Effector memory CD8-positive, alpha-beta T cell (primary cell): ENCODE measurements at regions not wholly inside any gene's neighbourhood (a gene's known extent, or its start where the extent isn't known, plus 50 kb on each side); places are given as distances from the start of the nearest gene placed in this dataset.

Experiments
- ATAC-seq: fragments of 150-1000 bp; cut with Tn5 transposase; replicated peaks from 2 replicates; pipeline ENCODE4 v1.10.0; 2021; ENCODE audit warnings: mild to moderate bottlenecking, moderate library complexity
- DNase-seq, 3 experiments: peaks; one replicate each; pipeline ENCODE4 v3.0.0; 2021
- H3K27ac Mint-ChIP-seq, 2 donors: one replicate each; pipeline ENCODE4 v1.8.0; 2022; ENCODE audit warnings: mild to moderate bottlenecking in 2 of 2, mixed read lengths in 2 of 2, moderate library complexity in 2 of 2
- H3K27me3 Mint-ChIP-seq, 2 donors: one replicate each; pipeline ENCODE4 v1.8.0; 2022; ENCODE audit warnings: mixed read lengths in 2 of 2
- H3K36me3 Mint-ChIP-seq: one replicate; pipeline ENCODE4 v1.8.0; 2022; ENCODE audit warnings: mild to moderate bottlenecking, moderate library complexity, mixed read lengths; ENCODE audit not compliant: insufficient read depth
- H3K4me1 Mint-ChIP-seq, 2 donors: one replicate each; pipeline ENCODE4 v1.8.0; 2022; ENCODE audit warnings: low read depth in 2 of 2, mixed read lengths in 2 of 2
- H3K4me3 Mint-ChIP-seq, 2 donors: one replicate each; pipeline ENCODE4 v1.8.0; 2022; ENCODE audit warnings: mild to moderate bottlenecking in 2 of 2, mixed read lengths in 2 of 2, moderate library complexity in 2 of 2
- H3K9me3 Mint-ChIP-seq, 2 donors: one replicate each; pipeline ENCODE4 v1.8.0; 2022; ENCODE audit warnings: mixed read lengths in 2 of 2

DNA sequence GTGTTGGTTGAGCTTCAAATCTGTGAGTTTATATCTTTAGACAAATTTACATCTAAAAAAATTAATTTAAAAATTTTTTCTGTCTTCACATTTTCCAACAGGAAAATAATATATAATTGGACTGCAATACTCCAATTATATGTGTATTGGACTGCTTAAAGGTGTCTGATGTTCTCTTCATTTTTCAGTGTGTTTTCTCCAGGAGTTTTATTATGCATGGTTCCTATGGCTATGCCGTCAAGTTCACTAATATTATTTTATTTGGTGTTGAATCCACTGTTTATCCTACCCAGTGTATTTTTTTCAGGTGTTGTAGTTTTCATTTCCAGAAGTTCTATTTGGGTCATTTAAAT is 62.1 kb upstream of the CTLA4 start:
- no peak for DNase-seq
- Mint-ChIP-seq H3K27ac (peak overlapping the region in 1 of 2 donors; percentile 42), H3K4me1 (peaks cover 33 to 42% of the 10 kb centered on the region in 2 donors), H3K27me3 (no peaks in the 10 kb centered on the region), H3K4me3 (peak overlapping the region in 1 of 2 donors; percentile 16), H3K9me3 (peaks cover 3 to 12% of the 10 kb centered on the region in 2 donors), H3K36me3 (peaks cover 2% of the 10 kb centered on the region)
- no peak for ATAC-seq

DNA sequence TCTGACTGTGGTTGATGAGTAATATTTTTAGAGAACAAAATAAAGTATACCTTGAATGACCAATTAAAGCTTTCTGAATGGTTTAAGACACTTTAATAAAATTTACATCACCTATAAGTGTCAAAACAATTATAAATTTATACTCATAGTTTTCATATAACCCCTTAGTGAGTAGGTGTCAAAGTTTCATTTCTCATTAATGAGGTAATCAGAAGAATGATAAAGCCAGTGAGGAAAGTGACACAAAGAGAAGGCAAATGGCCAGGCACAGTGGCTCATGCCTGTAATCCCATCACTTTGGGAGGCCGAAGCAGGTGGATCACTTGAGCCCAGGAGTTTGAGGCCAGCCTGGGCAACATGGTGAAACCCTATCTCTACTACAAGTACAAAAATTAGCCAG is 60.8 kb upstream of the CTLA4 start:
- no peak overlapping the region for H3K4me3 Mint-ChIP-seq
- H3K27me3 Mint-ChIP-seq, result no peaks in the 10 kb centered on the region

DNA sequence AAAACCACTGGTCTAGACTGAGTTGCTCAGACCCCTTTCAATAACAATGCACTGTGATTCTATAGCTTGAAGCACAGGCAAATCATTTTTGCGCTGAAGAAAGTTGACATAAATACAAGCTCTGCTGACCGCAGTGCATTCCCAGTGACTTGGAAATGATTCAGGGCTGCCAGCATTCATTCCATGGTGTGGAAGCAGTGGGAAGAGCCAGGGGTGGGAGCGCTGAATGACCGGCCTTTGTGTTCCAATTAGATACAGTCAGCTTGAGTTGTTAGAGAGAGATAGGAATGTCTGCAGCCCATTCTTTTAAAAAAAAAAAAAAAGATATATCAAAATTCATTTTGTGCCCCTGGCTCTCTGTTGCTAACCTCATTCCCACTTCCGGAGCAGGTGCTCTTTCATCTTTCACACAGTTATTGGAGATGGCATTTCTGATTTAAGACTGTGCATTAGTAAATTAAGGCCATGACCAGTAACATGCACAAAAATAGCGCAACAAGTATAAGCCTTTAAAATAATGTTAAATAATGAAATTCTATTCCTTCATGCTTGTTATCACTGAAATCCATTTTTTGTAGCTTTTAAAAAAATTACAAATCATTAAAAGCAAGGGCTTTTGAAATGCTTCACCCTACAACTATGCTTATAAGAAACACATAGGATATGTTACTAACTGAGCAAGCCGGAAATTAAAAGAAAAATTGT is 59.4 kb upstream of the CTLA4 start:
- ATAC-seq (no peak), DNase-seq (no peak)
- no peak overlapping the region for H3K27ac Mint-ChIP-seq
- H3K4me1 Mint-ChIP-seq, result peaks cover 44 to 48% of the 10 kb centered on the region in 2 donors
- no peak overlapping the region for H3K4me3 Mint-ChIP-seq
- no peaks in the 10 kb centered on the region for H3K27me3 Mint-ChIP-seq
- peaks cover 2% of the 10 kb centered on the region for H3K36me3 Mint-ChIP-seq
- no peaks in the 10 kb centered on the region for H3K9me3 Mint-ChIP-seq

More for the DNA sequence above, 60.8 kb upstream of the CTLA4 start:
- Mint-ChIP-seq H3K9me3 (no peaks in the 10 kb centered on the region), H3K36me3 (peaks cover 2% of the 10 kb centered on the region), H3K4me1 (peaks cover 38 to 50% of the 10 kb centered on the region in 2 donors), H3K27ac (no peak overlapping the region)
- ATAC-seq (no peak), DNase-seq (no peak)

- peak overlapping the region; percentile 49 to 86 for H3K27ac Mint-ChIP-seq
- DNase-seq, result no peak
- peaks cover 39 to 40% of the 10 kb centered on the region in 2 donors for H3K4me1 Mint-ChIP-seq
- H3K4me3 Mint-ChIP-seq, result no peak overlapping the region
- H3K36me3 Mint-ChIP-seq, result peaks cover 2% of the 10 kb centered on the region
- no peak for ATAC-seq
- no peaks in the 10 kb centered on the region for H3K9me3 Mint-ChIP-seq
- no peaks in the 10 kb centered on the region for H3K27me3 Mint-ChIP-seq
Measured at GRCh38 chr2:203809084-203809521, 58.5 kb upstream of the CTLA4 start.

GRCh38 chr2:203809991-203810510 is 57.5 kb upstream of the CTLA4 start:
- peaks cover 2% of the 10 kb centered on the region for H3K36me3 Mint-ChIP-seq
- H3K4me3 Mint-ChIP-seq, result no peak overlapping the region
- ATAC-seq (no peak), DNase-seq (no peak)
- H3K27ac Mint-ChIP-seq, result peak overlapping the region; percentile 49 to 86
- H3K27me3 Mint-ChIP-seq, result no peaks in the 10 kb centered on the region
- no peaks in the 10 kb centered on the region for H3K9me3 Mint-ChIP-seq
- peaks cover 36 to 37% of the 10 kb centered on the region in 2 donors for H3K4me1 Mint-ChIP-seq

DNA sequence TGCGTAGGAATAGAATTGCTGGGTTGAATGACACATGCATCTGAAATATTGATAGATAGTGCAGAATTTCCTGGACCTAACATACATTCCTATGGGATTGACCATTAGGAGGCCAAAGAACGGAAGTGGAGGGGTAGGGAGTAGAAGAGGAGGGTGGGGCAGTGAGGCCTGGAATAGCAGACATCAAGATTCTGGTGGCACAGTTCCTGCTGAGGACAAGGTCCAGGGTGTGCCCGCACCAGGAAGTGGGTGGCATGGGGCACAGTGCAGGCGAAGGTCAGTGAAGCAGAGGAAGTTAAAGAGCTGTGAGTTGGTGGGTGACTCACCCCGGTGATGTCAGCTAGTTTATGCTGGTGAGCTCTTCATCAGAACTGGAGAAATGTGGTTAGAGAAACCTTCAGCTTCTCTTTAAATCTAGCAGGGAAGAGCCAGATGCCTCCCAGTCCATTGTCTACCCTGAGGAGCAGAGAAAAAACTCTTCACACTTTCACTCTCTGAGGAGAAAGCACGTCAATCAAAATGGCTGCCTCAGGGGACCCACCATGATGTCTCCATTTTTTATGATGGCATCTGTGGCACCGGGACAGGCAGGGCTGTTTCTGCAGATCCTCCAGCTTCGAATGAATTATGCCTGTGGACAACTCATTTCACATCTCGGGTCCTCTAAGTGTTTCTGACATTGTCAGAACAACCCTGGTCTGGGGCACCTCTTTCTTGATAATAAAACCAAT is 55.9 kb upstream of the CTLA4 start:
- peaks cover 0 to 7% of the 10 kb centered on the region in 2 donors for H3K27me3 Mint-ChIP-seq
- peak overlapping the region; percentile 90 to 94 for H3K27ac Mint-ChIP-seq
- ATAC-seq, result peak; percentile 91
- H3K36me3 Mint-ChIP-seq, result no peaks in the 10 kb centered on the region
- peaks cover 34 to 35% of the 10 kb centered on the region in 2 donors for H3K4me1 Mint-ChIP-seq
- DNase-seq, result peak; percentile 40 to 48 (median 41)
- H3K4me3 Mint-ChIP-seq, result peak overlapping the region; percentile 41 to 64
- H3K9me3 Mint-ChIP-seq, result no peaks in the 10 kb centered on the region

DNA sequence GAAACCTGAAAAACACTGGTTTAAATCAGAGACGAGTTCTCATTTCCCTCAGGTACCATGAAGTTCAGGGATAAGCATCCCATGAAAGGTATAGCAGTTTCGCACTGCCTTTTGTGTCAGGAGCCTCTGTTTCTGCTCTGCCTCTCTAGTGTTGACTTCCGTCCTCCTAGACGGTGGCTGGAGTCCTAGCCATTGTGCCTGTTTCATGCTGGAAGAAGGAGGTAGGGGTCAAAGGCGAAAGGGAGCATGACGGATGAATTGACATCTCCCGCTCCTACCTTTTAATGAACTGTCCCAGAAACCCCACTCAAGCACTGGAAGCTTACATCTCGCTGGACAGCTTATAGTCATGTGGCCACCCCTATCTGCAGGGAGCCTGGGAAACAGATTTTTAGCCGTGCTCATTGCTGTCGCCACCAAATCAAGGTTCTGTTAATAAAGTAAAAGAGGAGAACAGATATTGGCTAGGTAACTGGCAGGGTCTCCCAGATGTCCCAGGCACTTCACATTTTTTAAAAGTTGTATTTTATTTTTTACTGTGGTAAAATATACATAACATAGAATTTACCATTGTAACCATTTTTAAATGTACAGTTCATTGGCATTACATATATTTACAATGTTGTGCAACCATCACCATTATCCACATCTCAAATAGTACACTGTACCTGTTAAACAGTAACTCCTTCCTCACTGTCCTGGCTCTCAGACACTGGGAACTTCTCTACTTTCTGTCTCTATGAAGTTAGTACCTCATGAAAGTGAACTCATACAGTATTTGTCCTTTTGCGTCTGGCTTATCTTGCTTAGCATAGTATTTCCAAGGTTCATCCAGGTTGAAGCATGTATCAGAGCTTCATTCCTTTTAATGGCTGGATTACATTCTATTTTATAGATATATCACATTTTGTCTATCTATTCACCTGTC is 55.0 kb upstream of the CTLA4 start:
- DNase-seq (no peak), ATAC-seq (no peak)
- H3K36me3 Mint-ChIP-seq, result no peaks in the 10 kb centered on the region
- peak overlapping the region; percentile 41 to 64 for H3K4me3 Mint-ChIP-seq
- H3K9me3 Mint-ChIP-seq, result no peaks in the 10 kb centered on the region
- peak overlapping the region; percentile 90 to 94 for H3K27ac Mint-ChIP-seq
- peaks cover 0 to 13% of the 10 kb centered on the region in 2 donors for H3K27me3 Mint-ChIP-seq
- peaks cover 34 to 35% of the 10 kb centered on the region in 2 donors for H3K4me1 Mint-ChIP-seq

DNA sequence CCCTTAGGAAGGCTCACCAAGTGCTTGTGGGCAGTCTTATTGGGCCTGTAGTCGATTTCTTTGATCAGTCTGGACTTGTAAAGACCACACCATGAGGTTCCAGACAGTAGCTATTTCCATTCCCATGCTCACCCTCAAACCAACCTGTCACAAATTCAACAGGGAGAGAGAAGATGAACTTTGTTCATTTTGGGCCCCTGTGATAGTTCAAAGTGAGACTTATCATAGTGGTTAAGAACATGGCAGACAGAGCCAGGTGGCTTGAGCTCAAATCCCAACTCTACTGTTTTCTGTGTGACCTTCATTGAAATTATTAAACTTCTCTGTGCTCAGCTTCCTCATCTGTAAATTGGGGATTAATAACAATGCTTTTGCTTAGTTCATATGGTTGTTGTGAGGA is 53.9 kb upstream of the CTLA4 start:
- H3K27ac Mint-ChIP-seq, result no peak overlapping the region
- H3K9me3 Mint-ChIP-seq, result no peaks in the 10 kb centered on the region
- DNase-seq (no peak), ATAC-seq (no peak)
- H3K4me1 Mint-ChIP-seq, result peaks cover 32 to 35% of the 10 kb centered on the region in 2 donors
- no peaks in the 10 kb centered on the region for H3K36me3 Mint-ChIP-seq
- no peak overlapping the region for H3K4me3 Mint-ChIP-seq
- H3K27me3 Mint-ChIP-seq, result peaks cover 0 to 13% of the 10 kb centered on the region in 2 donors

GRCh38 chr2:203814661-203815540 is 52.7 kb upstream of the CTLA4 start:
- Mint-ChIP-seq H3K36me3 (no peaks in the 10 kb centered on the region), H3K4me3 (peak overlapping the region; percentile 48 to 53), H3K27ac (peak overlapping the region in 1 of 2 donors; percentile 38), H3K4me1 (peaks cover 26 to 27% of the 10 kb centered on the region in 2 donors), H3K9me3 (no peaks in the 10 kb centered on the region), H3K27me3 (peaks cover 0 to 13% of the 10 kb centered on the region in 2 donors)
- ATAC-seq (peak; percentile 71), DNase-seq (peak; percentile 27 to 33 (median 28))

DNA sequence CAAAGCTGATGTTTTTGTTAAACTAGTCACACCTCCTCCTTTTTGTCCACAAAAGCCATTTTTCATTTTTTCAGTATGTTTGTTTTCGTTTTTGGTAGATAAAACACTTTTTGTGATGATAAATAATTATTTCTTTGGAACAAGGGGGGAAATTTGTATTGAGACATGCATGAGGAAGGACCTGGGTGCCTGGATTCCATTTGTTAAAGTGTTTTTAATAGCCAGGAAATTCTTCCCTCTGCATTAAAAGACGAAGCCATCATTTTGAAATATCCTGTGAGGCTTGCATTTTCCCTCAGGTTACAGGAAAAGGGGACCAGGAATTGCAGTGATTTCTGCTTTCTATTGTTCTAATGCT is 52.1 kb upstream of the CTLA4 start:
- DNase-seq (no peak), ATAC-seq (no peak)
- peak overlapping the region in 1 of 2 donors; percentile 48 for H3K4me3 Mint-ChIP-seq
- H3K36me3 Mint-ChIP-seq, result no peaks in the 10 kb centered on the region
- H3K4me1 Mint-ChIP-seq, result peaks cover 22 to 26% of the 10 kb centered on the region in 2 donors
- H3K27me3 Mint-ChIP-seq, result peaks cover 0 to 13% of the 10 kb centered on the region in 2 donors
- no peaks in the 10 kb centered on the region for H3K9me3 Mint-ChIP-seq
- H3K27ac Mint-ChIP-seq, result no peak overlapping the region

- Mint-ChIP-seq H3K27ac (no peak overlapping the region), H3K27me3 (peaks cover 0 to 13% of the 10 kb centered on the region in 2 donors), H3K9me3 (no peaks in the 10 kb centered on the region), H3K4me1 (peaks cover 13 to 15% of the 10 kb centered on the region in 2 donors), H3K4me3 (no peak overlapping the region), H3K36me3 (no peaks in the 10 kb centered on the region)
- DNase-seq (no peak), ATAC-seq (no peak)
Measured at GRCh38 chr2:203817147-203817546, 50.4 kb upstream of the CTLA4 start.
